Peyer's patch (tissue), 4 donors: ENCODE measurements at regions not wholly inside any gene's neighbourhood (a gene's known extent, or its start where the extent isn't known, plus 50 kb on each side); places are given as distances from the start of the nearest gene placed in this dataset.

ENCODE experiments used
- POLR2A ChIP-seq, 2 donors: fragments of 450-650 bp; IDR thresholded peaks; one replicate each; pipeline ENCODE4 v1.5.1; 2017; ENCODE audit warnings: antibody characterized with exemption in 2 of 2, mild to moderate bottlenecking in 2 of 2, moderate library complexity in 2 of 2
- TF ChIP-seq, protein P1 (sequence below), 6 experiments: fragments of 450-650 bp in 4 of 6; fragments of 200-600 bp in 2 of 6; sonication (generic) in 1 of 6; IDR thresholded peaks; one replicate each; pipeline ENCODE4 v1.5.1; 2017 to 2019; ENCODE audit warnings: antibody characterized with exemption in 6 of 6, mild to moderate bottlenecking in 3 of 6, moderate library complexity in 1 of 6

DNA sequence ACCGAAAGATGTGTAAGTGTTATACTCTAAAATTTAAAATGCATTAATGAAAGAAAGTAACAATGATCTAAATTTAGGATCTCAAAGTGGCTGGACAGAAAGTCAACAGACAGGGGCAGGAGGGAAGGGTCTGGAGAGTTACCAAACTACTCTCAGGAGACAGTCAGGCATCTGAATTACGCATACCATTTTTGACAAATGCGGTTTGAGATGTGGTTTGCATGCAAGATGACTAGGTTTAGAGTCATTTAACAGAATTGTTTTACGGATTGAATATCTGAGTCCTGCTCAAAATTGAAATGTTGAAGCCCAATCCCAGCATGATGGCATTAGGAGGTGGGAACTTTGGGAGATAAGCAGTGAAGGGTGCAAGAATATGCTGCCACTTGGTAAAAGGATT lies 314.1 kb downstream of the WDR11 start:
- TF ChIP-seq, protein P1, sequence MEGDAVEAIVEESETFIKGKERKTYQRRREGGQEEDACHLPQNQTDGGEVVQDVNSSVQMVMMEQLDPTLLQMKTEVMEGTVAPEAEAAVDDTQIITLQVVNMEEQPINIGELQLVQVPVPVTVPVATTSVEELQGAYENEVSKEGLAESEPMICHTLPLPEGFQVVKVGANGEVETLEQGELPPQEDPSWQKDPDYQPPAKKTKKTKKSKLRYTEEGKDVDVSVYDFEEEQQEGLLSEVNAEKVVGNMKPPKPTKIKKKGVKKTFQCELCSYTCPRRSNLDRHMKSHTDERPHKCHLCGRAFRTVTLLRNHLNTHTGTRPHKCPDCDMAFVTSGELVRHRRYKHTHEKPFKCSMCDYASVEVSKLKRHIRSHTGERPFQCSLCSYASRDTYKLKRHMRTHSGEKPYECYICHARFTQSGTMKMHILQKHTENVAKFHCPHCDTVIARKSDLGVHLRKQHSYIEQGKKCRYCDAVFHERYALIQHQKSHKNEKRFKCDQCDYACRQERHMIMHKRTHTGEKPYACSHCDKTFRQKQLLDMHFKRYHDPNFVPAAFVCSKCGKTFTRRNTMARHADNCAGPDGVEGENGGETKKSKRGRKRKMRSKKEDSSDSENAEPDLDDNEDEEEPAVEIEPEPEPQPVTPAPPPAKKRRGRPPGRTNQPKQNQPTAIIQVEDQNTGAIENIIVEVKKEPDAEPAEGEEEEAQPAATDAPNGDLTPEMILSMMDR (IDR thresholded peaks at IDR 0.05): no peak
- TF ChIP-seq POLR2A (IDR thresholded peaks at IDR 0.05): no peak
